ENCODE measurements at regions not wholly inside any gene's neighbourhood (a gene's known extent, or its start where the extent isn't known, plus 50 kb on each side); places are given as distances from the start of the nearest gene placed in this dataset.

GRCh38 chr13:110027470-110028240 is 241.3 kb upstream of the IRS2 start:
- Histone ChIP-seq H3K27me3 (no peaks in the 10 kb centered on the region), H3K9me3 (no peaks in the 10 kb centered on the region), H3K4me3 (no peak overlapping the region), H3K36me3 (no peaks in the 10 kb centered on the region), H3K4me1 (peaks cover 17 to 21% (median 20%) of the 10 kb centered on the region in 4 donors), H3K27ac (replicated peaks in 1 of 4) (no peak overlapping the region)
- no peak for DNase-seq (ENCODE audit: extremely low spot score)
- TF ChIP-seq EP300 (IDR thresholded peaks at IDR 0.05) = no peak
- no peak for TF ChIP-seq POLR2A (IDR thresholded peaks at IDR 0.05; ENCODE audit: low read depth)
- no peak for TF ChIP-seq CTCF (IDR thresholded peaks at IDR 0.05)
- TF ChIP-seq POLR2AphosphoS5 (IDR thresholded peaks at IDR 0.05) = no peak
- 83% methylated on average over 8 of the region's 8 CpGs for WGBS
- intact Hi-C loops (cut with DNase I) = no loop called here

- H3K36me3 ChIP-seq = no peaks in the 10 kb centered on the region
- H3K27me3 ChIP-seq = no peaks in the 10 kb centered on the region
- no peaks in the 10 kb centered on the region for H3K9me3 ChIP-seq
- peaks cover 17 to 24% (median 20%) of the 10 kb centered on the region in 4 donors for H3K4me1 ChIP-seq
- no peak for DNase-seq (ENCODE audit: extremely low spot score)
- intact Hi-C loops (cut with DNase I) = loop anchor here (5.0 kb wide), 1 partner anchor 73 kb away; no protein-coding TSS in a partner anchor
- no peak for TF ChIP-seq CTCF (IDR thresholded peaks at IDR 0.05)
- TF ChIP-seq EP300 (IDR thresholded peaks at IDR 0.05) = no peak
- no peak for TF ChIP-seq POLR2AphosphoS5 (IDR thresholded peaks at IDR 0.05)
- TF ChIP-seq POLR2A (IDR thresholded peaks at IDR 0.05; ENCODE audit: low read depth) = no peak
- whole genome bisulfite sequencing = 0% methylated on average over 1 of the region's 1 CpG
- peak overlapping the region; percentile 81 to 87 (median 84) for H3K27ac ChIP-seq (replicated peaks in 1 of 4)
- no peak overlapping the region for H3K4me3 ChIP-seq
Observed at GRCh38 chr13:110024645-110024980, 238.2 kb upstream of the IRS2 start.

- H3K9me3 ChIP-seq = no peaks in the 10 kb centered on the region
Observed at GRCh38 chr13:110023729-110024644, 237.6 kb upstream of the IRS2 start.

GRCh38 chr13:110018009-110018408 is 231.6 kb upstream of the IRS2 start:
- Histone ChIP-seq H3K27ac (replicated peaks in 1 of 4) (no peak overlapping the region), H3K9me3 (no peaks in the 10 kb centered on the region), H3K36me3 (no peaks in the 10 kb centered on the region), H3K4me3 (no peak overlapping the region), H3K27me3 (no peaks in the 10 kb centered on the region), H3K4me1 (peaks cover 0 to 13% (median 6%) of the 10 kb centered on the region in 4 donors)
- TF ChIP-seq EP300 (IDR thresholded peaks at IDR 0.05) = no peak
- no peak for TF ChIP-seq POLR2AphosphoS5 (IDR thresholded peaks at IDR 0.05)
- no peak for TF ChIP-seq CTCF (IDR thresholded peaks at IDR 0.05)
- no peak for TF ChIP-seq POLR2A (IDR thresholded peaks at IDR 0.05; ENCODE audit: low read depth)
- no peak for DNase-seq (ENCODE audit: extremely low spot score)
- intact Hi-C loops (cut with DNase I) = no loop called here
- 85% methylated on average over 11 of the region's 11 CpGs for WGBS

More at GRCh38 chr13:110023729-110024644, 237.6 kb upstream of the IRS2 start:
- no peaks in the 10 kb centered on the region for H3K27me3 ChIP-seq
- 31% methylated on average over 13 of the region's 14 CpGs for WGBS
- no peaks in the 10 kb centered on the region for H3K36me3 ChIP-seq
- peak overlapping the region; percentile 81 to 87 (median 84) for H3K27ac ChIP-seq (replicated peaks in 1 of 4)
- TF ChIP-seq EP300 (IDR thresholded peaks at IDR 0.05) (peak; percentile 57), CTCF (IDR thresholded peaks at IDR 0.05) (no peak), POLR2AphosphoS5 (IDR thresholded peaks at IDR 0.05) (peak; percentile 51 to 68)
- H3K4me3 ChIP-seq = no peak overlapping the region
- DNase-seq (ENCODE audit: extremely low spot score) = no peak
- peaks cover 17 to 24% (median 20%) of the 10 kb centered on the region in 4 donors for H3K4me1 ChIP-seq
- intact Hi-C loops (cut with DNase I) = loop anchor here (5.0 kb wide), 1 partner anchor 73 kb away; no protein-coding TSS in a partner anchor
